A549 (cell line): ENCODE measurements at regions not wholly inside any gene's neighbourhood (a gene's known extent, or its start where the extent isn't known, plus 50 kb on each side); places are given as distances from the start of the nearest gene placed in this dataset.

Experiments used
- ATAC-seq, 2 experiments: fragments of 200-7000 bp in 1 of 2; fragments of >200 bp in 1 of 2; cut with Nextera tagmentation in 1 of 2; cut with Tn5 transposase in 1 of 2; 3 replicates each; pipeline versions ENCODE4 v1.8.0 to v1.9.1; 2018 to 2020; ENCODE audit warnings: mild to moderate bottlenecking in 1 of 2, moderate library complexity in 1 of 2
- CTCF ChIA-PET: fragments of 300-600 bp; sonication (Branson Sonifier 250); formaldehyde crosslinking; extraction: SDS; loops from one replicate; lab custom pipeline; 2021; ENCODE audit warnings: antibody characterized with exemption, inconsistent platforms; lab: Yijun Ruan, JAX
- POLR2A ChIA-PET: fragments of 350-600 bp; formaldehyde crosslinking; extraction: SDS; loops from one replicate; lab custom pipeline; 2021; ENCODE audit warnings: antibody characterized with exemption, inconsistent platforms; lab: Yijun Ruan, JAX
- DNase-seq, 2 experiments: peaks; one replicate each; pipeline versions ENCODE4 v3.0.0 to v3.0.0-alpha.2; 2011 to 2016; ENCODE audit warnings: low read depth in 1 of 2, low spot score in 1 of 2
- FAIRE-seq: peaks from 2 replicates; lab custom pipeline; 2011; peaks lifted over from hg19 to GRCh38; lab: Jason Lieb, UNC
- H3K27ac ChIP-seq, 2 experiments: fragments of >200 bp; sonication (Bioruptor Twin); formaldehyde crosslinking; 3 replicates each; pipeline ENCODE4 v1.5.1; 2016 to 2017
- H3K4me1 ChIP-seq: fragments of >200 bp; sonication (Bioruptor Twin); formaldehyde crosslinking; 3 replicates; pipeline ENCODE4 v1.6.1; 2016
- H3K4me2 ChIP-seq: fragments of >200 bp; sonication (Bioruptor Twin); formaldehyde crosslinking; 3 replicates; pipeline ENCODE4 v1.6.1; 2016
- H3K4me3 ChIP-seq: fragments of >200 bp; sonication (Bioruptor Twin); formaldehyde crosslinking; 3 replicates; pipeline ENCODE4 v1.5.1; 2016
- H3K9me3 ChIP-seq: fragments of >200 bp; sonication (Bioruptor Twin); formaldehyde crosslinking; 3 replicates; pipeline ENCODE4 v1.6.1; 2016
- BHLHE40 ChIP-seq: IDR thresholded peaks from 2 replicates; pipeline ENCODE4 v1.6.1; 2012; ENCODE audit warnings: low read depth, low read length, inconsistent platforms
- CHD4 ChIP-seq: fragments of 200-600 bp; sonication (generic); IDR thresholded peaks from 2 replicates; pipeline ENCODE4 v1.6.1; 2016; ENCODE audit warnings: antibody characterized with exemption, mild to moderate bottlenecking, borderline replicate concordance
- EHF ChIP-seq: fragments of 250-450 bp; sonication (Bioruptor Pico); IDR thresholded peaks from 2 replicates; pipeline ENCODE4 v1.5.0; 2020; ENCODE audit warnings: mild to moderate bottlenecking
- HEYL ChIP-seq: fragments of 250-450 bp; sonication (Bioruptor Pico); IDR thresholded peaks from 2 replicates; pipeline ENCODE4 v1.8.0; 2021; ENCODE audit warnings: mild to moderate bottlenecking, moderate library complexity
- HOXB13 ChIP-seq: fragments of 250-450 bp; sonication (Bioruptor Pico); IDR thresholded peaks from 2 replicates; pipeline ENCODE4 v1.5.0; 2020; ENCODE audit warnings: low read depth, mild to moderate bottlenecking, moderate library complexity
- KDM1A ChIP-seq: fragments of 200-600 bp; sonication (generic); IDR thresholded peaks from 2 replicates; pipeline ENCODE4 v1.6.1; 2016; ENCODE audit warnings: low read depth, mild to moderate bottlenecking
- MYC ChIP-seq: IDR thresholded peaks from 2 replicates; pipeline ENCODE4 v1.6.1; 2012; ENCODE audit warnings: mild to moderate bottlenecking, inconsistent platforms, low read length, improper control_type of control experiment, borderline replicate concordance
- NR3C1 ChIP-seq: fragments of >200 bp; sonication (Bioruptor Twin); formaldehyde crosslinking; IDR thresholded peaks from 3 replicates; pipeline ENCODE4 v1.6.1; 2017
- PHF8 ChIP-seq: fragments of 200-600 bp; sonication (generic); IDR thresholded peaks from 2 replicates; pipeline ENCODE4 v1.6.1; 2016; ENCODE audit warnings: low read depth, mild to moderate bottlenecking, antibody characterized with exemption, moderate library complexity, borderline replicate concordance
- POLR2A ChIP-seq: IDR thresholded peaks from 2 replicates; pipeline ENCODE4 v1.6.1; 2012; ENCODE audit warnings: mild to moderate bottlenecking, low read length
- RARB ChIP-seq: fragments of 250-450 bp; sonication (Bioruptor Pico); IDR thresholded peaks from 2 replicates; pipeline ENCODE4 v1.8.0; 2021; ENCODE audit warnings: mild to moderate bottlenecking, moderate library complexity
- RNF2 ChIP-seq: fragments of 200-600 bp; sonication (generic); IDR thresholded peaks from 2 replicates; pipeline ENCODE4 v1.6.1; 2016; ENCODE audit warnings: low read depth, mild to moderate bottlenecking, antibody characterized with exemption, moderate library complexity, borderline replicate concordance
- SREBF2 ChIP-seq: fragments of 450-650 bp; IDR thresholded peaks from 2 replicates; pipeline ENCODE4 v1.6.1; 2014; ENCODE audit warnings: mild to moderate bottlenecking, moderate library complexity
- ZNF302 ChIP-seq: fragments of 250-450 bp; sonication (Bioruptor Pico); IDR thresholded peaks from 2 replicates; pipeline ENCODE4 v1.9.0; 2021; ENCODE audit warnings: inconsistent platforms, mild to moderate bottlenecking, moderate library complexity
- ZSCAN20 ChIP-seq: fragments of 250-450 bp; sonication (Bioruptor Pico); IDR thresholded peaks from 2 replicates; pipeline ENCODE4 v1.8.0; 2022; ENCODE audit warnings: mild to moderate bottlenecking, moderate library complexity
- WGBS: methylation state at CpG from one replicate; pipeline ENCODE4 v1.1.6; 2017; ENCODE audit errors: missing lambda C conversion rate; 5-methylcytosine and 5-hydroxymethylcytosine counted together
- TF ChIP-seq, protein P1 (sequence below): fragments of >200 bp; sonication (Bioruptor Twin); formaldehyde crosslinking; IDR thresholded peaks from 3 replicates; pipeline ENCODE4 v1.5.1; 2016
- TF ChIP-seq, protein P2 (sequence below): IDR thresholded peaks from 2 replicates; pipeline ENCODE4 v1.6.1; 2012
- TF ChIP-seq, protein P3 (sequence below): fragments of >200 bp; sonication (Bioruptor Twin); formaldehyde crosslinking; IDR thresholded peaks from 2 replicates; pipeline ENCODE4 v1.6.1; 2016
- TF ChIP-seq, protein P4 (sequence below): fragments of >200 bp; sonication (Bioruptor Twin); formaldehyde crosslinking; IDR thresholded peaks from 3 replicates; pipeline ENCODE4 v1.6.1; 2016
- TF ChIP-seq, protein P5 (sequence below): fragments of 150-350 bp; IDR thresholded peaks from 2 replicates; pipeline ENCODE4 v1.6.1; 2014; ENCODE audit warnings: low read depth, mild to moderate bottlenecking, low read length
- TF ChIP-seq, protein P6 (sequence below): fragments of 250-450 bp; sonication (Bioruptor Pico); IDR thresholded peaks from 2 replicates; pipeline ENCODE4 v1.5.0; 2021; ENCODE audit warnings: mild to moderate bottlenecking, moderate library complexity, borderline replicate concordance

DNA sequence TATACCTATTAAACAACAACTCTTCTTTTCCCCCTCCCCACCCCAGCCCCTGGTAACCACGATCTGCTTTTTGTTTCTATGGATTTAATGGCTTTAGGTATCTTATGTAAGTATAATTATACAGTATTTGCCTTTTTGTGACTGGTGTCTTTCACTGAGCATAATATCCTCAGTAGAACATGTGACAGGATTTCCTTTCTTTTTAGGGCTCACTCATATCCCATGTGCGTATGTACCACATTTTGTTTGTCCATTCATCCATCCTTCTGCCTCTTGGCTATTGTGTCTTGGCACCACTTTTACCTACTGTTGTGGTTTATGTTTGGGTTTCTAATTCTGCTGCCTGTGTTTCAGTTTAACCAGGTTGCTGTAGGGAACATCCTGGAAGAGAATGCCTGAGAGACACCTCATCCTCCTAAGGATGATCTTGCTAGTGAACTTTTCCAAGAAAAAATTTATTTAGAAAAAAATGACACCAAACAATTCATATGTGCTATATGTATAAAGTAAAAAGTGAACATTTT is 77.6 kb upstream of the SESN3 start:
- DNase-seq (no peak), ATAC-seq (no peak), FAIRE-seq (no peak)
- POLR2A ChIA-PET: no interaction called here
- no peak overlapping the region for H3K4me2 ChIP-seq
- 64% methylated on average over 2 of the region's 2 CpGs for WGBS
- H3K9me3 ChIP-seq: no peaks in the 10 kb centered on the region
- no peak overlapping the region for H3K4me3 ChIP-seq
- TF ChIP-seq PHF8 (no peak), SREBF2 (no peak), KDM1A (no peak), BHLHE40 (no peak)
- TF ChIP-seq, protein P1, sequence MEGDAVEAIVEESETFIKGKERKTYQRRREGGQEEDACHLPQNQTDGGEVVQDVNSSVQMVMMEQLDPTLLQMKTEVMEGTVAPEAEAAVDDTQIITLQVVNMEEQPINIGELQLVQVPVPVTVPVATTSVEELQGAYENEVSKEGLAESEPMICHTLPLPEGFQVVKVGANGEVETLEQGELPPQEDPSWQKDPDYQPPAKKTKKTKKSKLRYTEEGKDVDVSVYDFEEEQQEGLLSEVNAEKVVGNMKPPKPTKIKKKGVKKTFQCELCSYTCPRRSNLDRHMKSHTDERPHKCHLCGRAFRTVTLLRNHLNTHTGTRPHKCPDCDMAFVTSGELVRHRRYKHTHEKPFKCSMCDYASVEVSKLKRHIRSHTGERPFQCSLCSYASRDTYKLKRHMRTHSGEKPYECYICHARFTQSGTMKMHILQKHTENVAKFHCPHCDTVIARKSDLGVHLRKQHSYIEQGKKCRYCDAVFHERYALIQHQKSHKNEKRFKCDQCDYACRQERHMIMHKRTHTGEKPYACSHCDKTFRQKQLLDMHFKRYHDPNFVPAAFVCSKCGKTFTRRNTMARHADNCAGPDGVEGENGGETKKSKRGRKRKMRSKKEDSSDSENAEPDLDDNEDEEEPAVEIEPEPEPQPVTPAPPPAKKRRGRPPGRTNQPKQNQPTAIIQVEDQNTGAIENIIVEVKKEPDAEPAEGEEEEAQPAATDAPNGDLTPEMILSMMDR: no peak
- no peak overlapping the region for H3K27ac ChIP-seq
- no peaks in the 10 kb centered on the region for H3K4me1 ChIP-seq
- CTCF ChIA-PET: no interaction called here

DNA sequence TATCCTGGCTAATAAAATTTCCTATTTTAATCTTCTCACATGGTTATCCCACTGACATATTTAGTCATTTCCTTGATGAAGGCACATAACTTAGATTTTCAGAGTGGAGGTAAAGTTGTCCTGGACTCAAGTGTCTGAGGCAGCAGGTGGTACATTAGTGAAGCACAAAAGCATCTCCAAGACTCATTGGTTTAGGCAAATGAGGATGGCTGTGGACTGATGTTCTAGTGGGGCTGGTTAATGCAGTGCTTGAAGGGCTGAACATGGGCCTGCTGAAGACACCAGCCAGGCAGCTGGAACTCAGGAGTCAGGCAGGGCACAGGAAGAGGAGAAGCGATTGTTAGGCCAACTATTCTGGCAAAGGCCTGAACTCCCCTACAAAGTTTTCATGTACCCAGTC is 76.3 kb upstream of the SESN3 start:
- ChIA-PET CTCF (no interaction called here), POLR2A (no interaction called here)
- Histone ChIP-seq H3K9me3 (no peaks in the 10 kb centered on the region), H3K4me3 (no peak overlapping the region), H3K4me2 (no peak overlapping the region), H3K27ac (no peak overlapping the region), H3K4me1 (no peaks in the 10 kb centered on the region)
- ATAC-seq: no peak
- WGBS: 87% methylated on average over 1 of the region's 1 CpG
- no peak for FAIRE-seq
- no peak for DNase-seq
- no peak for TF ChIP-seq ZSCAN20 (CRISPR knock-in tag)
- TF ChIP-seq, protein P2, sequence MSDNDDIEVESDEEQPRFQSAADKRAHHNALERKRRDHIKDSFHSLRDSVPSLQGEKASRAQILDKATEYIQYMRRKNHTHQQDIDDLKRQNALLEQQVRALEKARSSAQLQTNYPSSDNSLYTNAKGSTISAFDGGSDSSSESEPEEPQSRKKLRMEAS: no peak
- TF ChIP-seq RARB (CRISPR knock-in tag): no peak
- TF ChIP-seq, protein P1: no peak
- TF ChIP-seq KDM1A: no peak
- TF ChIP-seq MYC: no peak
- TF ChIP-seq HEYL (CRISPR knock-in tag): no peak
- TF ChIP-seq, protein P3, sequence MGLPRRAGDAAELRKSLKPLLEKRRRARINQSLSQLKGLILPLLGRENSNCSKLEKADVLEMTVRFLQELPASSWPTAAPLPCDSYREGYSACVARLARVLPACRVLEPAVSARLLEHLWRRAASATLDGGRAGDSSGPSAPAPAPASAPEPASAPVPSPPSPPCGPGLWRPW: no peak
- TF ChIP-seq, protein P4, sequence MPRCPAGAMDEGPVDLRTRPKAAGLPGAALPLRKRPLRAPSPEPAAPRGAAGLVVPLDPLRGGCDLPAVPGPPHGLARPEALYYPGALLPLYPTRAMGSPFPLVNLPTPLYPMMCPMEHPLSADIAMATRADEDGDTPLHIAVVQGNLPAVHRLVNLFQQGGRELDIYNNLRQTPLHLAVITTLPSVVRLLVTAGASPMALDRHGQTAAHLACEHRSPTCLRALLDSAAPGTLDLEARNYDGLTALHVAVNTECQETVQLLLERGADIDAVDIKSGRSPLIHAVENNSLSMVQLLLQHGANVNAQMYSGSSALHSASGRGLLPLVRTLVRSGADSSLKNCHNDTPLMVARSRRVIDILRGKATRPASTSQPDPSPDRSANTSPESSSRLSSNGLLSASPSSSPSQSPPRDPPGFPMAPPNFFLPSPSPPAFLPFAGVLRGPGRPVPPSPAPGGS: no peak
- TF ChIP-seq, protein P5, sequence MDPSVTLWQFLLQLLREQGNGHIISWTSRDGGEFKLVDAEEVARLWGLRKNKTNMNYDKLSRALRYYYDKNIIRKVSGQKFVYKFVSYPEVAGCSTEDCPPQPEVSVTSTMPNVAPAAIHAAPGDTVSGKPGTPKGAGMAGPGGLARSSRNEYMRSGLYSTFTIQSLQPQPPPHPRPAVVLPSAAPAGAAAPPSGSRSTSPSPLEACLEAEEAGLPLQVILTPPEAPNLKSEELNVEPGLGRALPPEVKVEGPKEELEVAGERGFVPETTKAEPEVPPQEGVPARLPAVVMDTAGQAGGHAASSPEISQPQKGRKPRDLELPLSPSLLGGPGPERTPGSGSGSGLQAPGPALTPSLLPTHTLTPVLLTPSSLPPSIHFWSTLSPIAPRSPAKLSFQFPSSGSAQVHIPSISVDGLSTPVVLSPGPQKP: no peak
- no peak for TF ChIP-seq RNF2
- TF ChIP-seq NR3C1: no peak
- TF ChIP-seq, protein P6, sequence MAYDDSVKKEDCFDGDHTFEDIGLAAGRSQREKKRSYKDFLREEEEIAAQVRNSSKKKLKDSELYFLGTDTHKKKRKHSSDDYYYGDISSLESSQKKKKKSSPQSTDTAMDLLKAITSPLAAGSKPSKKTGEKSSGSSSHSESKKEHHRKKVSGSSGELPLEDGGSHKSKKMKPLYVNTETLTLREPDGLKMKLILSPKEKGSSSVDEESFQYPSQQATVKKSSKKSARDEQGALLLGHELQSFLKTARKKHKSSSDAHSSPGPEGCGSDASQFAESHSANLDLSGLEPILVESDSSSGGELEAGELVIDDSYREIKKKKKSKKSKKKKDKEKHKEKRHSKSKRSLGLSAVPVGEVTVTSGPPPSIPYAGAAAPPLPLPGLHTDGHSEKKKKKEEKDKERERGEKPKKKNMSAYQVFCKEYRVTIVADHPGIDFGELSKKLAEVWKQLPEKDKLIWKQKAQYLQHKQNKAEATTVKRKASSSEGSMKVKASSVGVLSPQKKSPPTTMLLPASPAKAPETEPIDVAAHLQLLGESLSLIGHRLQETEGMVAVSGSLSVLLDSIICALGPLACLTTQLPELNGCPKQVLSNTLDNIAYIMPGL (CRISPR knock-in tag): no peak
- TF ChIP-seq HOXB13 (CRISPR knock-in tag): no peak
- TF ChIP-seq EHF: no peak
- no peak for TF ChIP-seq POLR2A
- no peak for TF ChIP-seq ZNF302
- TF ChIP-seq CHD4: no peak
